Aorta (tissue), 5 donors: ENCODE measurements at regions not wholly inside any gene's neighbourhood (a gene's known extent, or its start where the extent isn't known, plus 50 kb on each side); places are given as distances from the start of the nearest gene placed in this dataset.

Source experiments
- ATAC-seq: fragments of 200-7000 bp; cut with Tn5 transposase; one replicate; pipeline ENCODE4 v1.9.1; 2022; ENCODE audit warnings: moderate library complexity; ENCODE audit not compliant: low FRiP score
- DNase-seq, 2 donors: peaks; one replicate each; pipeline ENCODE4 v3.0.0-alpha.2; 2020
- H3K27ac ChIP-seq, 2 donors: one replicate each; pipeline ENCODE4 v1.5.1; 2013; ENCODE audit warnings: low read length in 2 of 2, mild to moderate bottlenecking in 2 of 2, moderate library complexity in 2 of 2, control low read depth in 1 of 2, inconsistent platforms in 1 of 2, low read depth in 1 of 2
- H3K27me3 ChIP-seq, 2 donors: one replicate each; pipeline ENCODE4 v1.6.1; 2013; ENCODE audit warnings: control low read depth in 1 of 2, low read length in 1 of 2, mild to moderate bottlenecking in 1 of 2, moderate library complexity in 1 of 2; ENCODE audit not compliant: insufficient read depth in 2 of 2, control insufficient read depth in 1 of 2
- H3K36me3 ChIP-seq, 2 donors: one replicate each; pipeline ENCODE4 v1.6.1; 2013; ENCODE audit warnings: control low read depth in 1 of 2, low read length in 1 of 2, mild to moderate bottlenecking in 1 of 2; ENCODE audit not compliant: insufficient read depth in 2 of 2, control insufficient read depth in 1 of 2
- H3K4me1 ChIP-seq, 2 donors: one replicate each; pipeline ENCODE4 v1.6.1; 2013; ENCODE audit warnings: low read length in 2 of 2, control low read depth in 1 of 2, mild to moderate bottlenecking in 1 of 2, moderate library complexity in 1 of 2; ENCODE audit not compliant: insufficient read depth in 2 of 2, control insufficient read depth in 1 of 2
- H3K4me3 ChIP-seq, 2 donors: one replicate each; pipeline ENCODE4 v1.5.1; 2013; ENCODE audit warnings: low read length in 2 of 2, control low read depth in 1 of 2, mild to moderate bottlenecking in 1 of 2
- H3K9me3 ChIP-seq: one replicate; pipeline ENCODE4 v1.6.1; 2013; ENCODE audit warnings: mild to moderate bottlenecking, low read length; ENCODE audit not compliant: control insufficient read depth
- WGBS, 2 donors: extraction: QIAGEN DNeasy Blood & Tissue Kit; methylation state at CpG; one replicate each; pipeline ENCODE4 v1.1.7; 2013; 5-methylcytosine and 5-hydroxymethylcytosine counted together
- intact Hi-C, 2 donors: fragments of 100-400 bp; cut with DNase I; formaldehyde crosslinking; loops; one replicate each; pipeline versions ENCODE4 v1.14.2 to v1.15.0; 2022
- donor health status: healthy with polysubstance abuse.
- donor health status: Bipolar disorder and iron deficiency.
- donor health status: DM: no; HTN: no; CAD: no.
- donor health status: DM: no; HTN: no; CAD: no.
- donor health status: DM: yes; HTN: yes; CAD: no.

DNA sequence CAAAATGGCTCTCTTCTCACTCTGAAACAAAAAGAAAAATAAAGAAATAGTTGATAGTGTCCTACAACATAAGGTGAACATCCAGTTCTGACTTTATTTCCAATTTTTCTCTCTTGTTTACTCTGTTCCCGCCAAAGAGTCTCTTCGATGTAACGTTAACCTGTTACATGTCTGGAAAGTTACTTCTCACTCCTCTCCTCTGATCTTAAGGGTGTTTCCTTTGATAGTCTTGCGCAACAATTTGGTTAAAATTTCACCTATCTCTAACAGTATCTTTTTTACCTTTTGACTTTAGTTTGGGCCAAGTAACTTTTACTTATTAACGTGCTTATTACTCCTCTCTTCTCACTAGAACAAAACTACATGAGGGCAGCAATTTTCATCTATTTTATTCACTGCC lies 1450.2 kb downstream of the BRINP3 start:
- Histone ChIP-seq H3K4me3 (no peak overlapping the region), H3K4me1 (no peaks in the 10 kb centered on the region), H3K9me3 (no peaks in the 10 kb centered on the region), H3K36me3 (no peaks in the 10 kb centered on the region), H3K27me3 (no peaks in the 10 kb centered on the region), H3K27ac (no peak overlapping the region)
- ATAC-seq (no peak), DNase-seq (no peak)
- intact Hi-C loops = no loop called here
- 81 to 84% methylated on average over 5 of the region's 5 CpGs for WGBS, 2 donors

DNA sequence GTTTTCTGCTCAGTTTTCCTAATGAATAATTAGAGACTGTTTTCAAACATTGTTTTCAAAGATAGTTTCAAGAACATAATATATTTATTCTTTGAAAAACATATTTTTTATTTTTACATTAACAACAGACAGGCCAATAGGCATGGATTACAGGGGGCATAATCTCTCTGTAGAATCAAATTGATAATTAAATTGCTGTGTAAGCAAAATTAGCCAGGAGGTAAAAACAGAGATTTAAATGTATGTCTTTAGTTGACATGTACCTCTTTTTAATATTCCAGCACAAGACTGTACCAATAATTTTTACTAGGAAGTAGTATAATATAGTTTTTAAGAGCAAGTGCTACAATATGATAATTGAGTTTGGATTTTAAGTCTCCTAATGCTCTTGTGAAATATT lies 1444.5 kb downstream of the BRINP3 start:
- intact Hi-C loops = no loop called here
- no peak for ATAC-seq

DNA sequence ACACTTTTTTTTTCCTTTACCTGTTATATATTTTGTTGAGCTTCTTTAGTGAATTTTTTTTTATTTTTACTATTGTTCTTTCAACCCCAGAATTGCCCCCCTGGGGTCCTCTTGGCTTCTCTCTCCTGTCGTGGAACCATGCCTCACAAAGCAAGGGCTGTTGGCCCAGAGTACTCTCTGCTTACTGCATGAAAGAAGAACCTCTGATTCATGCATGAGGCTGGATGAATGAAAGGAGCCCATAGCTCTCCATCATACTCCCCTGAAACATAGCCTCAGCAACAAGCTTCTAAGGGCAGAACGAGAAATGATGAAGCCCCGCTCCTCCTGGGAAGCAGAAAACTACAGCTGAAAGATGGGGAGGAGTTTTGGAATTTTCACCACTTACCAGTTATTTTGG lies 1441.0 kb downstream of the BRINP3 start:
- WGBS, 2 donors = 60 to 69% methylated on average over 3 of the region's 3 CpGs
- no peaks in the 10 kb centered on the region for H3K9me3 ChIP-seq
- no peaks in the 10 kb centered on the region for H3K4me1 ChIP-seq
- intact Hi-C loops = no loop called here
- no peak overlapping the region for H3K27ac ChIP-seq
- H3K4me3 ChIP-seq = no peak overlapping the region
- ATAC-seq (no peak), DNase-seq (no peak)
- H3K36me3 ChIP-seq = no peaks in the 10 kb centered on the region
- H3K27me3 ChIP-seq = no peaks in the 10 kb centered on the region

More for the DNA sequence above, 1444.5 kb downstream of the BRINP3 start:
- Histone ChIP-seq H3K9me3 (no peaks in the 10 kb centered on the region), H3K36me3 (no peaks in the 10 kb centered on the region), H3K4me1 (no peaks in the 10 kb centered on the region), H3K27me3 (no peaks in the 10 kb centered on the region), H3K4me3 (no peak overlapping the region), H3K27ac (no peak overlapping the region)
- no peak for DNase-seq

DNA sequence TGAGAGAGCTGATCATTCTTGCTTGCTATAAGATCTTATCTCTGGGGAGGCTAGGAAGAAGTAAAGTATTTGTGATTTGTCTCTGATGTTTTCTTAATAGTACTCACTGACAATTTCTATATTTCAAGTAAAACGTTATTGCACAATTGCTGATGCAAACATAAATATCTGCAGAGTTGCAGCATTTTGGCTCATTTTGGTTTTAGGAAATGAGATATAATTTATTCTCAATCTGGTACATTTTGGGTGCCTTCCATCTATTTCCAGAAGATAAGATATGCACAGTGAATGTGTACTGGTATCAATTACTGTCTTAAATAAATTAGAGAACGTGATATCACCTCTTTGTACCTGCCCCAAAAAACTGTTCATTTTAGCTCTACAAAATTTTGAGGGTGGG lies 1431.5 kb downstream of the BRINP3 start:
- H3K27ac ChIP-seq = no peak overlapping the region
- H3K4me3 ChIP-seq = no peak overlapping the region
- intact Hi-C loops = no loop called here
- ATAC-seq (no peak), DNase-seq (no peak)
- no peaks in the 10 kb centered on the region for H3K36me3 ChIP-seq
- H3K4me1 ChIP-seq = no peaks in the 10 kb centered on the region
- WGBS, 2 donors = 32 to 33% methylated on average over 2 of the region's 2 CpGs
- no peaks in the 10 kb centered on the region for H3K27me3 ChIP-seq
- H3K9me3 ChIP-seq = no peaks in the 10 kb centered on the region

DNA sequence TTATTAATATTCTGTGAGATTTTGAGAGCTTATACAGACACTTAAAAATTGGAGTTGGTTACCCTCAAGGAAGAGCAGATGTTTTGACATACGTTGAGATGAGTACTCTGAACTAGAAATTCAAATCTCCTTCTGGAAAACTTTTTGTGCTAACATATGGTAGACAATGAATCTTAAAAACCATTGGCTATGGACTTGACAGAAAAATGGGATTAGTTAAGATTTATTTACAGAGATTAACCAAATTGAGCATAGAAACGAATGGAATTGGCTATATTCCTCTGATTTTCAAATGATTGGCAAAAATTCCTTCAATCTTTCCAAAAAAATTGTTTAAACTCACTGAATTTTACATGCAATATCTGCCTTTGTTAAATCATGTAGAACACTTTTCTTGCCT lies 1392.9 kb downstream of the BRINP3 start:
- Histone ChIP-seq H3K4me3 (no peak overlapping the region), H3K27me3 (no peaks in the 10 kb centered on the region), H3K4me1 (no peaks in the 10 kb centered on the region), H3K36me3 (no peaks in the 10 kb centered on the region), H3K9me3 (no peaks in the 10 kb centered on the region), H3K27ac (no peak overlapping the region)
- no peak for ATAC-seq
- 34 to 41% methylated on average over 2 of the region's 2 CpGs for WGBS, 2 donors
- DNase-seq = no peak
- intact Hi-C loops = no loop called here

DNA sequence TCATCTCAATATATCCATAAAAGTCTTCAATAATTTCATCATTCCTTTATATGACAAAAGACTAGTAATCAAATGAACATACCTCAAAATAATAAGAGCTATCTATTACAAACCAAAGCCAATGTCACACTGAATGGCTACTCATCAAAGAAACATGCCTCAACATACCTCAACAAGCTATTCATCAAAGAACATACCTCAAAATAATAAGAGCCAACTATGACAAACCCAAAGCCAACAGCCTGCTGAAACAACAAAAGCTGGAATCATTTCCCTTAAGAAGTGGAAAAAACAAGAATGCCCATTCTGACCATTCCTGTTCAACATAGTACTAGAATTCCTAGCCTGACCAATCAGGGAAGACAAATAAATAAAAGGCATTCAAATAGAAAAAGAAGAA lies 1373.7 kb downstream of the BRINP3 start:
- H3K27me3 ChIP-seq = no peaks in the 10 kb centered on the region
- no peak for DNase-seq
- no peaks in the 10 kb centered on the region for H3K36me3 ChIP-seq
- no peak overlapping the region for H3K4me3 ChIP-seq
- H3K27ac ChIP-seq = no peak overlapping the region
- no peak for ATAC-seq
- no peaks in the 10 kb centered on the region for H3K4me1 ChIP-seq
- intact Hi-C loops = no loop called here
- H3K9me3 ChIP-seq = no peaks in the 10 kb centered on the region

DNA sequence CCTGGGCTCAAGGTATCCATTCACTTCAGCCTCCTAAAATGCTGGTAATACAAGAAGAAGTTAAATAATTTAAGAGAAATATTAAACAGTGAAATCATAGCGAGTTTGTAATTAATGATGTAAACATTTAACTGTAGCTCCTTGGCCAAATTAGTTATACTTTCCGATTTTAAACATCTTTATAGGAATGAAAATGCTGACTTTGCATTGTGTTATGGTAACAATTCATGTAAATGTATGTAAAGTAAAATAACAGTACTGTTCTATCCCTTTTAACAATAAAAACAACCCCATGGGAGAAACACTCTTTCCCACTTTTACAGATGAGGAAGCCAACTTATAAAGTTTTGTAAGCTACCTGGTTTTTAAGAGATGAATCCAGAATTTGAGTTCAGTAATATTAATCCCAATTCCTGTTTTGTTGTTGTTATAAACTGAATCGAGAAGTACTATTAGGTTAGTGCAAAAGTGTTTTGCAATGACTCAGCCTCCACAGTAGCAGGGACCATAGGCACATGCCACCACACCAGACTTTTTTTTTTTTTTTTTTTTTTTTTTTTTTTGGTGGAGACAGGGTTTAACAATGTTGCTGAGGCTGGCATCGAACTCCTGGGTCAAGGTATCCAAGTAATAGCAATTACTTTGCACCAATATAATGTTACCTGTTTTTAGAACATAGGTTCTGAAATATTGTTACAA lies 1360.4 kb downstream of the BRINP3 start:
- Histone ChIP-seq H3K36me3 (no peaks in the 10 kb centered on the region), H3K27me3 (no peaks in the 10 kb centered on the region), H3K4me1 (no peaks in the 10 kb centered on the region), H3K9me3 (no peaks in the 10 kb centered on the region), H3K4me3 (no peak overlapping the region), H3K27ac (no peak overlapping the region)
- intact Hi-C loops = no loop called here
- 79 to 90% methylated on average over 4 of the region's 4 CpGs for WGBS, 2 donors
- ATAC-seq (no peak), DNase-seq (no peak)

DNA sequence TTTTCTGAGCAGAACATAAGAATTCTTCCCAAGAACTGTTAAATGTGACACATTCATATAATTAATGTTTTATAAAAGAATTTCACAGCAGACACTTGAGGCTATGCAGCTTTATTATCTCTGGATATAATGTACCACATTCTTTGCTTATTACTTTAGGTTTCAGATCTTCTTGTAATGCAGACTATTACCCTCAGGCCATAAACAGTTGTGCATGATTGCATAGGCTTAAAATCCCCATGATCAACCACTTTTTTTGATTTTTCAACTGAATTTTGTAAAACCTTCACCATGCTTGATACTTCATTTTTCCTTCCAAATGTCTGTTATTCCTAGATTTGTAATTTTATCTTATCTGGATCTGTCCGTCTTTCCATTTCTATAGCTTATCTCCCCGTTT lies 1355.7 kb downstream of the BRINP3 start:
- Histone ChIP-seq H3K27ac (no peak overlapping the region), H3K27me3 (no peaks in the 10 kb centered on the region), H3K36me3 (no peaks in the 10 kb centered on the region), H3K4me3 (no peak overlapping the region), H3K4me1 (no peaks in the 10 kb centered on the region), H3K9me3 (no peaks in the 10 kb centered on the region)
- WGBS, 2 donors = 8 to 16% methylated on average over 2 of the region's 2 CpGs
- no peak for DNase-seq
- ATAC-seq = no peak
- intact Hi-C loops = no loop called here

DNA sequence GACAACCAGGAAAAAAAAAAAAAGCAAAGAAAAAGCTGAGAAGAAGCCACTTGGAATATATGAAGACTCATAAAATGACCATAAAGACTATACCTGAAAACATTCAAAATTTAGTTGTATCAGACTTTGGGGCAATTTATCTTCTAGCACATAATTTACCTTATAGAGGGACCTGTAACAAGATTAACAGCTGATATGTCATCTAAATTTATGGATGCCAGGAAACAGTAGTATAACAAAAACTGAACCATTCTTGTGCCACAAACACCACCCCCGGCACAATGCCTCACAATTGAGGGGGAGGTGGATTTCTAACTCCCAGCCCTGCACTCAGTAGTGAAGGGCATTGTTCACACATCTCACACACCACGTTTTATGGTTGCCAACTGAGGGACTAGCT lies 1352.0 kb downstream of the BRINP3 start:
- no peaks in the 10 kb centered on the region for H3K36me3 ChIP-seq
- no peak for ATAC-seq
- intact Hi-C loops = no loop called here
- WGBS, 2 donors = 51 to 61% methylated on average over 2 of the region's 2 CpGs
- H3K4me3 ChIP-seq = no peak overlapping the region
- no peaks in the 10 kb centered on the region for H3K4me1 ChIP-seq
- H3K9me3 ChIP-seq = no peaks in the 10 kb centered on the region
- no peak overlapping the region for H3K27ac ChIP-seq
- DNase-seq = no peak
- no peaks in the 10 kb centered on the region for H3K27me3 ChIP-seq
